T-helper 2 cell treated with Interferon-gamma antibody and Interleukin-4, amounts not matched to agents 100 ng/mL and 5 ng/mL, for 36 hours (primary cell): ENCODE measurements at regions not wholly inside any gene's neighbourhood (a gene's known extent, or its start where the extent isn't known, plus 50 kb on each side); places are given as distances from the start of the nearest gene placed in this dataset.
"Not testable (repeated sequence)": the region's sequence is repeated elsewhere in the genome, so short reads cannot be mapped to it uniquely, and the experiment has no call there.

Source experiments
- intact Hi-C: fragments of 100-400 bp; cut with micrococcal nuclease; formaldehyde crosslinking; loops from one replicate; pipeline ENCODE4 v1.15.1; 2023

DNA sequence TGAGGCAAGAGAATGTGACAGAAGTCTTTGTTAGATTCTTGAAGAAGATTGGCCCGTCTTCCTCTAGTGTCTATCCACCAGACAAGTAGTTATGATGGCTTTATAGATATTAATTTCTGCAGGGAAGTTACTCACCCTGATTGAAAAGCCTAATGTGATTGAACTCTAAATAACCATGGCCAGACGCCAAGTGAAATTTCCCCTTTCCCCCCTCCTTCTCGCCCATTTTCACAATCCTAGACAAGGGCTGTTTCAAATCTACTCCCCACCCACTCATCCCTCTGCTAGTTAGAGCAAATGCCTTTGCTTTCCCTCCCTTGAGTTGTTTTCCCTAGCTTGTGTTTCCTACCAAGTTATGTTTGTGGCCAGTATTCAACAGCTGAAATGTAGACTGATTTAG is 182.5 kb downstream of the TMEM167A start:
- intact Hi-C loops, result no loop called here

DNA sequence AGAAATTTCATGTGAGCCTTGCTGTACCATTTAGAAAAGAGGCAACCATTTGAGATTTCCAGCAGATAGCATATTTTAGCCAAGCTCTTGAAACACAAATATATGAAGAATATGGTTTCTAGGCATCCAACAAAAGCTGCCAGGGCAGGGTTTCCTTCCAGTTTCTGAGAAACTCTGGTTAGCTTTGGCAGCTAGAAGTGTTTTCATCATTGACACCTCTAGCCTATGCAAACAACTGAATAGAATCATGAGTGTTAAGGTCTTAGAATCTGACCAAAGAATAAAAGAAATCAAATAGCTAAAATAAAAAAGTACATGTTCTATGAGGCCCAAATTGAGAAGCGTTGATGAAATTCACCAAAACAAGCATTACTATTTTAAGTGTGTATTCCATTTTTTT is 188.1 kb downstream of the TMEM167A start:
- intact Hi-C loops, result no loop called here

- intact Hi-C loops, result no loop called here
Measured at GRCh38 chr5:82886911-82887310, 190.3 kb downstream of the TMEM167A start.

- intact Hi-C loops, result no loop called here
Measured at GRCh38 chr5:82885627-82886389, 191.4 kb downstream of the TMEM167A start.

DNA sequence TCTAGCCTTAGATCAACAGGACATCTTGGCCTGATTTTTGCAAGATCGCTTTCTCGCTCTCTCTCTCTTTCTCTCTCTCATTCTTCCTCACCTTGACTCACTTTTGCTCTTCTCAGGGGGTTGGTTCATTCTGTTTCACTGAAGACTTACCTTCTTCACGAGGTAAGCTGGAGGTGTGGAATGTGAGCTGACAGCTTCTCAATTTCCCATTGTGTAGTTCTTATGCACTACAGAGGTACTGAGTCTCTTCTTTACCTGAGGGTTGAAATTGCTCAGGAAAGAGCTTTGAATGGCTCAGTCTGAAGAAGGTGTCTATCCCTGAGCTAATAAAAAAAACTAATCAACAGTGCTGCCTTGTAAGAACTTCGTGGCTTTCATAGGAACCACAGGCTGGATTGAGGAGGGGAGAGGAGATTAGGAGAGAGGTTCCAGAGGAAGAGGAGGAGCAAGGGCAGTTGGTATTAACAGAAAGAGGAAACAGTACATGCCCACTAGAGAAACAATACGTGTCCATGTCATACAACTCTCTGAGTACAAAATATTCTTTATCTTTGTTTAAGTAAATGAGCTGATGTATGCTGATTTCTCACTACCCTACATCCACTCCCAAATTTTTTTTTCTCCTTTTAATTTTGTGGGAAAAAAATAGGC is 192.2 kb downstream of the TMEM167A start:
- intact Hi-C loops, result no loop called here

GRCh38 chr5:82882316-82882715 is 194.9 kb downstream of the TMEM167A start:
- intact Hi-C loops, result no loop called here

DNA sequence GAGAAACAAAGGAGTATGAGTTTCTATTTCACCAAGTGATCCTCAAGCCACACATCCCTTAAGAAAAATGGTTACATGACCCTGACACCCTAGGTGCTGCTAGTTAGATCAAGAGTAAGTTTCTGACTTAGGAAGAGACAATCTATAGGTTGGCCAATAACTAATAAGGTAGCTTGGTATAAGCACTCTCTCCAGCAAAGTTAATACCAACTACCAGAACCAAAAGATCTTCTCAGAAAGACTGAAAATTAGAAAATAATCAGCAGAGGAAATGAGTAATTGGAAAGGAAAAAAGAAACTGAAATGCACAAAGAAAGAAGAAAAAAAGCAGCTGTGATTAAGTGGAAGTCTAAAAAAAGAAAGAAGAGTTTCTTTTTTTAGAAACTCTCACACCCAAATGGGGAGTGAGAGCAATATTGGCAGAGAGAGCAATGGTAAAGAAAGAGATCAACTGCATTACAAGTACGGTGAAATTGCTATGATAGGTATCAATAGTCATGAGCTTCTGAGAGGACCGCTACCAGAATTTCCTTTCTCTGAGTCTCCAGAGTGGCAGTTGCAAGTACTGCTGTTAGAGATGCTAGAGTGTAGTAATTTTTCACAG is 195.5 kb downstream of the TMEM167A start:
- intact Hi-C loops, result no loop called here

- intact Hi-C loops, result no loop called here
Measured at GRCh38 chr5:82879089-82879488, 198.1 kb downstream of the TMEM167A start.

DNA sequence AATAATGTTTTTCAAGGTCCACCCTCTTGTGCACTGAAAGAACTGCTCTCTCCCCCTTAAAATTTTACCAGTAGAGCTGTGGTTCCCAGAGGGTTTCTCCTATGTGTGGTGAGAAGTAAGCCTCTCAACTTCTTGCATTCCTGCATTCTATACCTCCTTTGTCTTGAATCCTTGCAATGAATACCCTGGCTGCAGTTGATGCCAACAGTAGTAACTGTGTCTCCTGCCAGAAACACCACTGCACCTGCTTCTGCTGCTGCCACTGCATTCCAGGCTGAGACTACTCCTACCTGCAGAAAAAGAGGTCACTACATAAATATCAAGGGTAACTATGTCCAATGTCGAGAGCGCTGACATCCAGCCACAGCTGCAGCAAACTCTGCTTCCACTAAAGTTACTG is 203.7 kb downstream of the TMEM167A start:
- intact Hi-C loops, result no loop called here

GRCh38 chr5:82872321-82873288 is 204.6 kb downstream of the TMEM167A start:
- intact Hi-C loops, result not testable (repeated sequence)

- intact Hi-C loops, result no loop called here
Measured at GRCh38 chr5:82865625-82866024, 211.6 kb downstream of the TMEM167A start.

DNA sequence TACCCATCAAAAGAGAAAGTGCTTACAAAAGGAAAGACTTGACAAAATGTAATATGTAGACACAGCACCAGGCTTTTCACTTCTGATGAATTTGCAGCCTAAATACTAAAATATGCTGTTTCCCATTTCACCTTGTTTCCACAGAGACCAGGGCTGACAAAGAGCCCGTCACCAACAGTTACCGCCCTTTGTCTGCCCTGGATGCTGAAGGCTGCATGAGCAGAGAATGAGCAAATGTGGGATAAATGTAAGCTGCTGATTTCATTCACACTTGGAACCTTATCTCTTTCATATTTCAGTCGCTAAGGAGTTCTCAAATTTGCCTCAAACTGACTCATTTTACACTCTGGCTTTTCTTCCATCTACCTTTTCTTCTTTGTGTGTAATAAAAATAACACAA is 213.9 kb downstream of the TMEM167A start:
- intact Hi-C loops, result no loop called here

- intact Hi-C loops, result no loop called here
Measured at GRCh38 chr5:82862711-82863110, 214.5 kb downstream of the TMEM167A start.

- intact Hi-C loops, result no loop called here
Measured at GRCh38 chr5:82862261-82862660, 214.9 kb downstream of the TMEM167A start.

- intact Hi-C loops, result no loop called here
Measured at GRCh38 chr5:82861701-82862100, 215.5 kb downstream of the TMEM167A start.

- intact Hi-C loops, result no loop called here
Measured at GRCh38 chr5:82859451-82860140, 217.6 kb downstream of the TMEM167A start.

- intact Hi-C loops, result no loop called here
Measured at GRCh38 chr5:82858151-82859025, 218.8 kb downstream of the TMEM167A start.

GRCh38 chr5:82855893-82856550 is 221.2 kb downstream of the TMEM167A start:
- intact Hi-C loops, result no loop called here

DNA sequence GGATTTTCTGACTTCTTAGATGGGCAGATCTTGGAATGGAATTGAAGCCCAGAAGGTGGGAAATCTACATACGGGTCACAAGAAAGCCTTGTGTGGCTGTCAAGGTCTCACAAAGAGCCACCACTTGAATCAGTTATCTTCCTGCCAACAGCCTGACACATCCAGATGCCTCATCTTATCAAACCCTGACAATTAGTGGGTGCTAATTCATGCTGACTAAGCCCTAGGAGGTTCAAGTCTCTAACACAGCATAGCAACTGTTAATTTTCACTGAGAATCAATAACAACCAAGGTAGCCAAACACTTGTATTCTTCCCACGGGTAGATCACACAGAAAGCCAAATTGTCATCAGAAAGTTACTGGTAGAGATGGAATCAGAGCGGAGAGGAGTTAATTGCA is 222.2 kb downstream of the TMEM167A start:
- intact Hi-C loops, result no loop called here
